ENCODE measurements at regions not wholly inside any gene's neighbourhood (a gene's known extent, or its start where the extent isn't known, plus 50 kb on each side); places are given as distances from the start of the nearest gene placed in this dataset.
"Not testable (repeated sequence)": the region's sequence is repeated elsewhere in the genome, so short reads cannot be mapped to it uniquely, and the experiment has no call there.

DNA sequence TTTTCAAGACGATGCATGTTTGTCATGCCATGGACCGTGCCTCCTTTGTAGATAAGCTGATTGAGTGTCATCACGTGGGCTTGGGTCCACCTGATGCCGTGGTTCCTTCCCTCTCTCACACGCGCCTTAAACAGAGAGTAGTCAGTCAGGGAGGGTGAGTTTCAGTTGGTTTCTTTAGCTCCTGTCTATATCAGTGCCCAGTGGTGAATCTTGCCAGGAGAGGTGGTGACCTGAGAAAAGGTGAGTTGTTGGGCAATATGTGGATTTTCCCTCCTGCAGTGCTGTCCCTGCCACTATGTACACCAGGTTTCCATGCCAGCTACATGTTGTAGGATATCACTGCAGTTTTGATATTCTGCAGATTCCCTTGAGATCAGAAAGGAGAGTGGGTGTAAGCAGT is 129.7 kb downstream of the LAT start:
- no peak for DNase-seq (ENCODE audit: low read depth)
- in situ Hi-C loops (cut with HindIII; ENCODE audit: low pct_unique_long_range_greater_than_20kb, low sequenced_read_pairs), result no loop called here

DNA sequence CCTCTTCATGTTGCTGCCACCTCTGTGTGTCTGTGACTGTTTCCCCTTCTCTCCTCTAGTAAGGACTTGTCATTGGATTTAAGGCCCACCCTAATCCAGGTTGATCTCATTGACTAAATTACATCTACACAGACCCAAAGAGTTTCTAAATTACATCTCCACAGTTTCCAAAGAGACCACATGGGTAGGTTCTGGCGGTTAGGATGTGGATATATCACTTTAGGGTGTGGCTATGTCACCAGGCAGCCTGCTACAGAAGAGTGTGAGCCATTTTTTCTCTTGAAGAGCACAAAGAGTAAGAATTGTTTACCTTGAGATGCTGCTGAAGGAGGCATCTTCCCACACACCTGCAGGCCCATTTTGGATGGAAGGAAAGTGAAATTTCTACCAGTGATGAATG is 128.6 kb downstream of the LAT start:
- in situ Hi-C loops (cut with HindIII; ENCODE audit: low pct_unique_long_range_greater_than_20kb, low sequenced_read_pairs); DNase-seq (ENCODE audit: low read depth): not testable (repeated sequence)

- DNase-seq (ENCODE audit: low read depth), result no peak
- in situ Hi-C loops (cut with HindIII; ENCODE audit: low pct_unique_long_range_greater_than_20kb, low sequenced_read_pairs), result no loop called here
Observed at GRCh38 chr16:29112755-29113347, 128.0 kb downstream of the LAT start.

- in situ Hi-C loops (cut with HindIII; ENCODE audit: low pct_unique_long_range_greater_than_20kb, low sequenced_read_pairs); DNase-seq (ENCODE audit: low read depth): not testable (repeated sequence)
Observed at GRCh38 chr16:29111901-29112680, 127.2 kb downstream of the LAT start.

GRCh38 chr16:29111421-29111820 is 126.6 kb downstream of the LAT start:
- DNase-seq (ENCODE audit: low read depth), result no peak
- in situ Hi-C loops (cut with HindIII; ENCODE audit: low pct_unique_long_range_greater_than_20kb, low sequenced_read_pairs), result no loop called here

DNA sequence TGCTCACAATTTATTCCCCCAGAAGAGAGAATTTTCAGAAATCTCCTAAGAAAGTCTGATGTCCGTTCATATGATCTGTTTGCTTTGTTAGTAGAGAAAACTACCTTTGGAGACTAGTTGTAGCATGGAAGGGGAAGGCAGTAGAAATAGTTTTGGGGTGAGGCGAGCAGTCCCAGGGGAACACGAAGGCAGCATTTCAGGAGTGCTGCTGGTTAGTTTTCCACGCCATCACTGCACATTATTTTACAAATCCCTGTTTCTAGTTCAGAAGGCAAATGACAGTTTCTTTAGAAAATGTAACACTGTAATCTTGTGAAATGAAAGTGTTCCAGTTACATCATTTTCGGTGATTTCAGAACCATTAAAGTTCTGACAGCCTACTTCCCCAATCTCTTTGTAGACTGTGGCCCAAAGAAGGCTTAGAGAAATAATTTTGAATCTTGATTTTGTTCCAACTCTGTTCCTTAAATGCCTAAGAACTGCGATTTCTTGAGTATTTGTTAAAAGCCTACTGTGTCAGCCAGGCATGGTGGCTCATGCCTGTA is 123.8 kb downstream of the LAT start:
- in situ Hi-C loops (cut with HindIII; ENCODE audit: low pct_unique_long_range_greater_than_20kb, low sequenced_read_pairs); DNase-seq (ENCODE audit: low read depth): not testable (repeated sequence)

- in situ Hi-C loops (cut with HindIII; ENCODE audit: low pct_unique_long_range_greater_than_20kb, low sequenced_read_pairs), result no loop called here
- no peak for DNase-seq (ENCODE audit: low read depth)
Observed at GRCh38 chr16:29107299-29107698, 122.4 kb downstream of the LAT start.

- in situ Hi-C loops (cut with HindIII; ENCODE audit: low pct_unique_long_range_greater_than_20kb, low sequenced_read_pairs); DNase-seq (ENCODE audit: low read depth): not testable (repeated sequence)
Observed at GRCh38 chr16:29106259-29106908, 121.5 kb downstream of the LAT start.

DNA sequence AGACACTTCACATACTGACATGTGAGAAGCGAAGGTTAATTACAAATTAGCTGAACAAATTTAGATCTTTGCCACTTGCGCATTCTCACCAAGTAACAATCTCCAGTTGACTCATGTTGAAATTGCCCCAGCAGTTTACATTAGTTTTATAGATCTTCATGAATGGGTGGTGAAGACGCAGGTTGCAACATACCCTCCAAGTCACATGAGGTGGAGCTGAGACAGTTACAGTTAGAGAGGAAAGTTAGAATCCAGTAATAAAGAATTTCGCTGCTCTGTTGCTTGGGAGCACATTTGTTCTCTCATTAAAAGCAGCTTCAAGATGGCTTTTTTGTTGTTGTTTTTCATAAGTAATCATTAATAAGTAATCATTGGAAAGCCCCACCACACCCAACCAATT is 119.7 kb downstream of the LAT start:
- peak; percentile 54 for DNase-seq (ENCODE audit: low read depth)
- in situ Hi-C loops (cut with HindIII; ENCODE audit: low pct_unique_long_range_greater_than_20kb, low sequenced_read_pairs), result not testable (repeated sequence)

GRCh38 chr16:29097965-29098364 is 113.1 kb downstream of the LAT start:
- in situ Hi-C loops (cut with HindIII; ENCODE audit: low pct_unique_long_range_greater_than_20kb, low sequenced_read_pairs); DNase-seq (ENCODE audit: low read depth): not testable (repeated sequence)

DNA sequence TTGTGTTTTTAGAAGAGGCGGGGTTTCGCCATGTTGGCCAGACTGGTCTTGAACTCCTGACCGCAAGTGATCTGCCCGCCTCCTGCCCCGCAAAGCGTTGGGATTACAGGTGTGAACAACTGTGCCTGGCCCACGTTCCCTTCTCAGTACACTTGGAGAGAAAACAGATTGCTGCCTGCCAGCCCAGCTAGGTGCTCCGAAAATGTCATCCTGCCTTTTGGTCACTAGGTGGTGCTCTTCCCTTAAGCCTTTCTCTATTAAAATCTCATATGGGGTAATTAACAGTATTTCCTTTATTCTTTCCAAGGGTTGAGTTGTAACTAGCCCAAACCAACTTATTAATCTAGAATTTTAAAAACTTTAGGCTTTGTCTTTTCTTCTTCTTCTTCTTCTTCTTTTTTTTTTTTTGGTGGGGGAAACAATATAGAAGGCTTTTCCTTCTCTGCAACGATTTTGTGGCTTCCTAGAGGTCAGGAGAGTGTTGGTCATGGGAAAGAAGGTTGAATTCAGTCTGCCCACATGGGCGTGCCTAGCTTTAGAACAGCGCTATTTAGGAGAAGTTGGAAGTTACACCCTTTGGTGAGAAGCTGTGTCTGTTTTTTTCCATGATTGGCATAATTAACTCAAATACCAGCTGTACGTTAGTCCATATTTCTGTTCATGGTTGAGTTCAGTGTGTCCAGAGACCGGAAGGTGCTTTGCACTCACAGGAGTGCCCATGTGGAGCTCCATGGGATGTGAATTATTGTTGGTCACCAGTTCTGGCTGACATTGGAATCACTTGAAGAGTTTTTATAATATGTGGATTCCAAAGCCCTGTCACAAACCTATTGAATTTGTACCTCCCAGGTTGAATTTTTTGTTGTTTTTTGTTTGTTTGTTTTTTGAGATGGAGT is 110.1 kb downstream of the LAT start:
- DNase-seq (ENCODE audit: low read depth); in situ Hi-C loops (cut with HindIII; ENCODE audit: low pct_unique_long_range_greater_than_20kb, low sequenced_read_pairs): not testable (repeated sequence)

GRCh38 chr16:29094325-29094724 is 109.5 kb downstream of the LAT start:
- DNase-seq (ENCODE audit: low read depth); in situ Hi-C loops (cut with HindIII; ENCODE audit: low pct_unique_long_range_greater_than_20kb, low sequenced_read_pairs): not testable (repeated sequence)

DNA sequence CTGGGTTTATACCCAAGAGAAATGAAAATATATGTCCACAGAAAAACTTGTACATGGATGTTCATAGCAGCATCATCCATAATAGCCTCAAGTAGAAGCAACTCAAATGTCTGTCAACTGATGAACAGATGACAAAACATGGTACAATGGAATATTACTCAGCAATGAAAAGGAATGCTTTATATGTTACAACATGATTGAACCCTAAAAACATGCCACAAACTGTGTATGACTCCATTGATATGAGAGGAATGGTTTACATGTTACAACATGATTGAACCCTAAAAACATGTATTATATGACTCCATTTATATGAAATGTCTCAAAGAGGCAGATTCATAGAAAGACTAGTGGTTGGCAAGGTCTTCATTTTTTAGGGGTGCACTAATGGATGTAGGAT is 104.8 kb downstream of the LAT start:
- in situ Hi-C loops (cut with HindIII; ENCODE audit: low pct_unique_long_range_greater_than_20kb, low sequenced_read_pairs); DNase-seq (ENCODE audit: low read depth): not testable (repeated sequence)

- in situ Hi-C loops (cut with HindIII; ENCODE audit: low pct_unique_long_range_greater_than_20kb, low sequenced_read_pairs); DNase-seq (ENCODE audit: low read depth): not testable (repeated sequence)
Observed at GRCh38 chr16:29087673-29088072, 102.8 kb downstream of the LAT start.

GRCh38 chr16:29081829-29082639 is 97.2 kb downstream of the LAT start:
- DNase-seq (ENCODE audit: low read depth), result peak; percentile 21
- in situ Hi-C loops (cut with HindIII; ENCODE audit: low pct_unique_long_range_greater_than_20kb, low sequenced_read_pairs), result not testable (repeated sequence)

- DNase-seq (ENCODE audit: low read depth); in situ Hi-C loops (cut with HindIII; ENCODE audit: low pct_unique_long_range_greater_than_20kb, low sequenced_read_pairs): not testable (repeated sequence)
Observed at GRCh38 chr16:29074554-29075402, 89.9 kb downstream of the LAT start.

All from Caki2 (cell line).